Keratinocyte (primary cell): ENCODE measurements at regions not wholly inside any gene's neighbourhood (a gene's known extent, or its start where the extent isn't known, plus 50 kb on each side); places are given as distances from the start of the nearest gene placed in this dataset.

Experiments
- CTCF ChIP-seq, 3 experiments: IDR thresholded peaks in 1 of 3; conservative IDR thresholded peaks in 1 of 3; optimal IDR thresholded peaks in 1 of 3; 2 replicates in 2 of 3; 3 replicates in 1 of 3; pipeline versions ENCODE3 to v1.5.1; 2011; ENCODE audit warnings: low read length in 3 of 3, mild to moderate bottlenecking in 3 of 3, moderate library complexity in 2 of 3, control low read depth in 1 of 3, inconsistent platforms in 1 of 3; ENCODE audit not compliant: insufficient read depth in 2 of 3; ENCODE audit errors: extremely low read depth in 1 of 3
- EZH2 ChIP-seq: IDR thresholded peaks from one replicate; pipeline ENCODE4 v1.6.1; 2012; ENCODE audit warnings: inconsistent platforms, mild to moderate bottlenecking, low read length, moderate library complexity

GRCh38 chr4:60729194-60729593, 470.9 kb upstream of the ADGRL3 start:
- TF ChIP-seq CTCF (optimal IDR thresholded peaks at IDR 0.05 in 1 of 3, IDR thresholded peaks at IDR 0.05 in 1 of 3, conservative IDR thresholded peaks at IDR 0.05 in 1 of 3; ENCODE audit: extremely low read depth in 1 of 3, insufficient read depth in 2 of 3, low read length in 3 of 3) = no peak
- no peak for TF ChIP-seq EZH2
